ENCODE measurements at regions not wholly inside any gene's neighbourhood (a gene's known extent, or its start where the extent isn't known, plus 50 kb on each side); places are given as distances from the start of the nearest gene placed in this dataset.

DNA sequence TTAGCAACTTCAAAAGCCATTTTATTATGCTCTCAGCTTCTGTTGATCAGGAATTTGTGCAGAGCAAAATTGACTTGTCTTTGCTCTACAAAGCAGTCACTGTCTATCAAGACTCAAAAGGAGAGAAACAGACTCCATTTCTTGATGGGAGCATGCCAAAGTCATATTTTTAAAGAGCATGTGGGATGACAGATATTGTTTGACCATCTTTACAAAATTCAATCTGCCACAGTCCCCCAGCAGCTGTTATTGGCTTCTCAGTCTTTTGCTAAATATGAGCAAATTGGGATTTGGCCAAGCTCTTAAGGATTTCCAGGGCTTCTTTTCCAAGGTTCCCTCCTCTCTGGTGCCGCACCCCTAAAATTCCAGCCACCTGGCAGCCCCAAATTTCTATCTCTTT is 67.9 kb downstream of the TEX51 start:
- H3K4me3 ChIP-seq (replicated peaks; ENCODE audit: insufficient read depth, low read length) = no peak overlapping the region
- no peak overlapping the region for H3K27ac ChIP-seq (replicated peaks)
- H3K27me3 ChIP-seq (ENCODE audit: insufficient read depth, poor library complexity, severe bottlenecking) = peaks cover 18% of the 10 kb centered on the region
- TF ChIP-seq, protein P1, sequence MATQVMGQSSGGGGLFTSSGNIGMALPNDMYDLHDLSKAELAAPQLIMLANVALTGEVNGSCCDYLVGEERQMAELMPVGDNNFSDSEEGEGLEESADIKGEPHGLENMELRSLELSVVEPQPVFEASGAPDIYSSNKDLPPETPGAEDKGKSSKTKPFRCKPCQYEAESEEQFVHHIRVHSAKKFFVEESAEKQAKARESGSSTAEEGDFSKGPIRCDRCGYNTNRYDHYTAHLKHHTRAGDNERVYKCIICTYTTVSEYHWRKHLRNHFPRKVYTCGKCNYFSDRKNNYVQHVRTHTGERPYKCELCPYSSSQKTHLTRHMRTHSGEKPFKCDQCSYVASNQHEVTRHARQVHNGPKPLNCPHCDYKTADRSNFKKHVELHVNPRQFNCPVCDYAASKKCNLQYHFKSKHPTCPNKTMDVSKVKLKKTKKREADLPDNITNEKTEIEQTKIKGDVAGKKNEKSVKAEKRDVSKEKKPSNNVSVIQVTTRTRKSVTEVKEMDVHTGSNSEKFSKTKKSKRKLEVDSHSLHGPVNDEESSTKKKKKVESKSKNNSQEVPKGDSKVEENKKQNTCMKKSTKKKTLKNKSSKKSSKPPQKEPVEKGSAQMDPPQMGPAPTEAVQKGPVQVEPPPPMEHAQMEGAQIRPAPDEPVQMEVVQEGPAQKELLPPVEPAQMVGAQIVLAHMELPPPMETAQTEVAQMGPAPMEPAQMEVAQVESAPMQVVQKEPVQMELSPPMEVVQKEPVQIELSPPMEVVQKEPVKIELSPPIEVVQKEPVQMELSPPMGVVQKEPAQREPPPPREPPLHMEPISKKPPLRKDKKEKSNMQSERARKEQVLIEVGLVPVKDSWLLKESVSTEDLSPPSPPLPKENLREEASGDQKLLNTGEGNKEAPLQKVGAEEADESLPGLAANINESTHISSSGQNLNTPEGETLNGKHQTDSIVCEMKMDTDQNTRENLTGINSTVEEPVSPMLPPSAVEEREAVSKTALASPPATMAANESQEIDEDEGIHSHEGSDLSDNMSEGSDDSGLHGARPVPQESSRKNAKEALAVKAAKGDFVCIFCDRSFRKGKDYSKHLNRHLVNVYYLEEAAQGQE (IDR thresholded peaks at IDR 0.05; ENCODE audit: insufficient replicate concordance, low read depth) = no peak
- TF ChIP-seq GABPA (IDR thresholded peaks at IDR 0.05; ENCODE audit: low read depth) (no peak), POLR2AphosphoS5 (IDR thresholded peaks at IDR 0.05; ENCODE audit: low read depth) (no peak), SPI1 (IDR thresholded peaks at IDR 0.05; ENCODE audit: borderline replicate concordance, low read depth) (no peak)
- TF ChIP-seq, protein P2, sequence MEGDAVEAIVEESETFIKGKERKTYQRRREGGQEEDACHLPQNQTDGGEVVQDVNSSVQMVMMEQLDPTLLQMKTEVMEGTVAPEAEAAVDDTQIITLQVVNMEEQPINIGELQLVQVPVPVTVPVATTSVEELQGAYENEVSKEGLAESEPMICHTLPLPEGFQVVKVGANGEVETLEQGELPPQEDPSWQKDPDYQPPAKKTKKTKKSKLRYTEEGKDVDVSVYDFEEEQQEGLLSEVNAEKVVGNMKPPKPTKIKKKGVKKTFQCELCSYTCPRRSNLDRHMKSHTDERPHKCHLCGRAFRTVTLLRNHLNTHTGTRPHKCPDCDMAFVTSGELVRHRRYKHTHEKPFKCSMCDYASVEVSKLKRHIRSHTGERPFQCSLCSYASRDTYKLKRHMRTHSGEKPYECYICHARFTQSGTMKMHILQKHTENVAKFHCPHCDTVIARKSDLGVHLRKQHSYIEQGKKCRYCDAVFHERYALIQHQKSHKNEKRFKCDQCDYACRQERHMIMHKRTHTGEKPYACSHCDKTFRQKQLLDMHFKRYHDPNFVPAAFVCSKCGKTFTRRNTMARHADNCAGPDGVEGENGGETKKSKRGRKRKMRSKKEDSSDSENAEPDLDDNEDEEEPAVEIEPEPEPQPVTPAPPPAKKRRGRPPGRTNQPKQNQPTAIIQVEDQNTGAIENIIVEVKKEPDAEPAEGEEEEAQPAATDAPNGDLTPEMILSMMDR (IDR thresholded peaks at IDR 0.05; ENCODE audit: insufficient read depth, low read length) = no peak
- no peak for DNase-seq (ENCODE audit: low read depth in 1 of 2, low spot score in 1 of 2)

DNA sequence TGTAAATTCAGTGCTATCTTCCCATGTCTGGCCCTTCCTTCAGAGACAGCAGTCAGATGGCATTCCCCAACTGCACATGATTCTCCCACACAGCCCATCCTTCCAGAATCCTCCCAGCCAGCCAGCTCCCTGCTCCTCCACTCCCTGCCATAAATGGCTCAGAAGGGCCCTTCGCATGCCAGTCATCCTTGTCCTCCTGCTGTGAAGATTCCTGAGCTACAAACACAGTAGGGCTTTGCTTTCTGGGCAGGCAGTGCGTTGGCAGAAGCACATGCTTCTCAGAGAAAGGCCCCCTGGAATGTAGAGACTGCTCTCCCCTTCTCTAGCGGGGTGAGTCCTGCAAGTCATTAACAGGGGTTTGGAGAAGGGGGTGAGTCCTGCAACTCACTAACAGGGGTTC is 71.9 kb downstream of the TEX51 start:
- Histone ChIP-seq H3K4me3 (replicated peaks; ENCODE audit: insufficient read depth, low read length) (no peak overlapping the region), H3K27ac (replicated peaks) (no peak overlapping the region), H3K27me3 (ENCODE audit: insufficient read depth, poor library complexity, severe bottlenecking) (peaks cover 16% of the 10 kb centered on the region)
- no peak for TF ChIP-seq POLR2AphosphoS5 (IDR thresholded peaks at IDR 0.05; ENCODE audit: low read depth)
- TF ChIP-seq SPI1 (IDR thresholded peaks at IDR 0.05; ENCODE audit: borderline replicate concordance, low read depth) = no peak
- TF ChIP-seq, protein P2 (IDR thresholded peaks at IDR 0.05; ENCODE audit: insufficient read depth, low read length) = no peak
- TF ChIP-seq, protein P1 (IDR thresholded peaks at IDR 0.05; ENCODE audit: insufficient replicate concordance, low read depth) = no peak
- TF ChIP-seq GABPA (IDR thresholded peaks at IDR 0.05; ENCODE audit: low read depth) = no peak
- DNase-seq (ENCODE audit: low read depth in 1 of 2, low spot score in 1 of 2) = no peak

DNA sequence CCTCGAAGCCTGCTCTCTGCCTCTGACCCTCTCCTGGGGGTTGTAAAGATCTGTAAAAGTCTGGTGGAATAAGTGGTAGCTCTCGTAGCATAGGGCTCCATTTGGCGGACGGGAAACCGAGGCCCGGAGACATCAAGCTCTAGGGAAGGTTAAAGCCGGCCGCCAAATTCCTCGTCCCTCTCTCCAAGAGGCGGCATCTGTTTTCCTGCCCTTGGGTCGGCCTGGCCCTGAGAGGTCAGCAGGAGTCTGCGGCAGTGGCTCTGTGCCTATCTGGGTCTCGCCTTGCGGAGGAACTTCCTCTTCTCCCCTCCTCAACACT is 72.4 kb downstream of the TEX51 start:
- peaks cover 16% of the 10 kb centered on the region for H3K27me3 ChIP-seq (ENCODE audit: insufficient read depth, poor library complexity, severe bottlenecking)
- no peak overlapping the region for H3K4me3 ChIP-seq (replicated peaks; ENCODE audit: insufficient read depth, low read length)
- H3K27ac ChIP-seq (replicated peaks) = no peak overlapping the region
- DNase-seq (ENCODE audit: low read depth in 1 of 2, low spot score in 1 of 2) = no peak
- TF ChIP-seq GABPA (IDR thresholded peaks at IDR 0.05; ENCODE audit: low read depth) = no peak
- TF ChIP-seq, protein P1 (IDR thresholded peaks at IDR 0.05; ENCODE audit: insufficient replicate concordance, low read depth) = no peak
- TF ChIP-seq POLR2AphosphoS5 (IDR thresholded peaks at IDR 0.05; ENCODE audit: low read depth) = no peak
- TF ChIP-seq, protein P2 (IDR thresholded peaks at IDR 0.05; ENCODE audit: insufficient read depth, low read length) = no peak

Data from HL-60 (cell line).